Liver (tissue), 8 donors: ENCODE measurements at regions not wholly inside any gene's neighbourhood (a gene's known extent, or its start where the extent isn't known, plus 50 kb on each side); places are given as distances from the start of the nearest gene placed in this dataset.

Experiments used
- DNase-seq: peaks from one replicate; pipeline ENCODE4 v3.0.0-alpha.2; 2017; ENCODE audit warnings: low spot score
- H3K27ac ChIP-seq, 2 donors: one replicate each; pipeline ENCODE4 v1.7.0; 2013; ENCODE audit warnings: inconsistent platforms in 2 of 2, low read length in 2 of 2, control low read depth in 1 of 2, low read depth in 1 of 2, mild to moderate bottlenecking in 1 of 2
- H3K27me3 ChIP-seq, 4 donors: one replicate each; pipeline versions ENCODE4 v1.6.1 to v1.7.0; 2013; ENCODE audit warnings: low read length in 3 of 4, inconsistent platforms in 1 of 4, mild to moderate bottlenecking in 1 of 4, moderate library complexity in 1 of 4; ENCODE audit not compliant: control insufficient read depth in 4 of 4, insufficient read depth in 4 of 4
- H3K36me3 ChIP-seq, 4 donors: one replicate each; pipeline versions ENCODE4 v1.6.1 to v1.7.0; 2013; ENCODE audit warnings: low read length in 3 of 4, mild to moderate bottlenecking in 3 of 4, low read depth in 1 of 4, moderate library complexity in 1 of 4; ENCODE audit not compliant: control insufficient read depth in 4 of 4, insufficient read depth in 3 of 4
- H3K4me1 ChIP-seq, 4 donors: one replicate each; pipeline versions ENCODE4 v1.6.1 to v1.7.0; 2013; ENCODE audit warnings: low read length in 3 of 4, mild to moderate bottlenecking in 3 of 4, moderate library complexity in 1 of 4; ENCODE audit not compliant: control insufficient read depth in 4 of 4, insufficient read depth in 4 of 4
- H3K4me3 ChIP-seq, 3 donors: one replicate each; pipeline versions ENCODE4 v1.6.1 to v1.7.0; 2013; ENCODE audit warnings: low read length in 3 of 3, control low read depth in 1 of 3, low read depth in 1 of 3, mild to moderate bottlenecking in 1 of 3
- H3K9ac ChIP-seq, 2 donors: one replicate each; pipeline ENCODE4 v1.7.0; 2013; ENCODE audit warnings: low read length in 2 of 2, mild to moderate bottlenecking in 2 of 2, moderate library complexity in 2 of 2, control low read depth in 1 of 2, low read depth in 1 of 2
- H3K9me3 ChIP-seq, 4 donors: one replicate each; pipeline versions ENCODE4 v1.6.1 to v1.7.0; 2013; ENCODE audit warnings: low read length in 3 of 4; ENCODE audit not compliant: control insufficient read depth in 4 of 4
- EGR1 ChIP-seq, 2 donors: IDR thresholded peaks; 2 replicates each; pipeline ENCODE4 v1.6.1; 2016 to 2018; ENCODE audit warnings: antibody characterized with exemption in 2 of 2, low read depth in 2 of 2
- FOXA1 ChIP-seq: IDR thresholded peaks from 2 replicates; pipeline ENCODE4 v1.6.1; 2016; ENCODE audit warnings: antibody characterized with exemption
- FOXA2 ChIP-seq: IDR thresholded peaks from 2 replicates; pipeline ENCODE4 v1.6.1; 2016; ENCODE audit warnings: antibody characterized with exemption
- GABPA ChIP-seq, 2 donors: IDR thresholded peaks in 1 of 2; conservative IDR thresholded peaks in 1 of 2; 2 replicates each; pipeline ENCODE4 v1.6.1; 2016; ENCODE audit warnings: antibody characterized with exemption in 2 of 2, mild to moderate bottlenecking in 1 of 2, moderate library complexity in 1 of 2
- HNF4A ChIP-seq, 2 donors: conservative IDR thresholded peaks; 2 replicates each; pipeline ENCODE4 v1.6.1; 2016; ENCODE audit warnings: antibody characterized with exemption in 2 of 2, mild to moderate bottlenecking in 2 of 2
- HNF4G ChIP-seq: IDR thresholded peaks from 2 replicates; pipeline ENCODE4 v1.6.1; 2016; ENCODE audit warnings: antibody characterized with exemption
- JUND ChIP-seq, 2 donors: IDR thresholded peaks; 2 replicates each; pipeline ENCODE4 v1.6.1; 2016; ENCODE audit warnings: antibody characterized with exemption in 2 of 2
- MAX ChIP-seq: IDR thresholded peaks from 2 replicates; pipeline ENCODE4 v1.6.1; 2016; ENCODE audit warnings: antibody characterized with exemption
- NR2F2 ChIP-seq: IDR thresholded peaks from 2 replicates; pipeline ENCODE4 v1.6.1; 2016; ENCODE audit warnings: antibody characterized with exemption
- RAD21 ChIP-seq, 2 donors: IDR thresholded peaks; 2 replicates each; pipeline ENCODE4 v1.6.1; 2016; ENCODE audit warnings: antibody characterized with exemption in 2 of 2, mild to moderate bottlenecking in 2 of 2
- RXRA ChIP-seq, 2 donors: IDR thresholded peaks; 2 replicates each; pipeline ENCODE4 v1.6.1; 2017 to 2018; ENCODE audit warnings: antibody characterized with exemption in 2 of 2, mild to moderate bottlenecking in 1 of 2
- SP1 ChIP-seq: IDR thresholded peaks from 2 replicates; pipeline ENCODE4 v1.6.1; 2018; ENCODE audit warnings: antibody characterized with exemption, mild to moderate bottlenecking
- TAF1 ChIP-seq: conservative IDR thresholded peaks from 2 replicates; pipeline ENCODE4 v1.6.1; 2016; ENCODE audit warnings: antibody characterized with exemption, mild to moderate bottlenecking
- YY1 ChIP-seq: IDR thresholded peaks from 2 replicates; pipeline ENCODE4 v1.6.1; 2016; ENCODE audit warnings: antibody characterized with exemption, mild to moderate bottlenecking
- ZBTB33 ChIP-seq: IDR thresholded peaks from 2 replicates; pipeline ENCODE4 v1.6.1; 2016; ENCODE audit warnings: antibody characterized with exemption
- WGBS: extraction: QIAGEN DNeasy Blood & Tissue Kit; methylation state at CpG from one replicate; pipeline ENCODE4 v1.1.7; 2013; 5-methylcytosine and 5-hydroxymethylcytosine counted together
- TF ChIP-seq, protein P1 (sequence below): IDR thresholded peaks from 2 replicates; pipeline ENCODE4 v1.6.1; 2016; ENCODE audit warnings: antibody characterized with exemption, mild to moderate bottlenecking
- TF ChIP-seq, protein P2 (sequence below): fragments of 150-350 bp; IDR thresholded peaks from 2 replicates; pipeline ENCODE4 v1.5.1; 2017; ENCODE audit warnings: improper control_type of control experiment, low read depth, low read length; ENCODE audit not compliant: missing input control
- TF ChIP-seq, protein P3 (sequence below): IDR thresholded peaks from 2 replicates; pipeline ENCODE4 v1.6.1; 2016; ENCODE audit warnings: antibody characterized with exemption
- donor health status: healthy.
- donor health status: healthy.
- donor health status: healthy.
- donor health status: healthy.
- donor health status: healthy.

GRCh38 chr6:50921968-50922367 is 103.3 kb downstream of the TFAP2B start:
- TF ChIP-seq SP1, result no peak
- no peak for TF ChIP-seq EGR1 (IDR thresholded peaks at IDR 0.05; ENCODE audit: low read depth in 2 of 2)
- TF ChIP-seq FOXA1, result no peak
- TF ChIP-seq, protein P1, sequence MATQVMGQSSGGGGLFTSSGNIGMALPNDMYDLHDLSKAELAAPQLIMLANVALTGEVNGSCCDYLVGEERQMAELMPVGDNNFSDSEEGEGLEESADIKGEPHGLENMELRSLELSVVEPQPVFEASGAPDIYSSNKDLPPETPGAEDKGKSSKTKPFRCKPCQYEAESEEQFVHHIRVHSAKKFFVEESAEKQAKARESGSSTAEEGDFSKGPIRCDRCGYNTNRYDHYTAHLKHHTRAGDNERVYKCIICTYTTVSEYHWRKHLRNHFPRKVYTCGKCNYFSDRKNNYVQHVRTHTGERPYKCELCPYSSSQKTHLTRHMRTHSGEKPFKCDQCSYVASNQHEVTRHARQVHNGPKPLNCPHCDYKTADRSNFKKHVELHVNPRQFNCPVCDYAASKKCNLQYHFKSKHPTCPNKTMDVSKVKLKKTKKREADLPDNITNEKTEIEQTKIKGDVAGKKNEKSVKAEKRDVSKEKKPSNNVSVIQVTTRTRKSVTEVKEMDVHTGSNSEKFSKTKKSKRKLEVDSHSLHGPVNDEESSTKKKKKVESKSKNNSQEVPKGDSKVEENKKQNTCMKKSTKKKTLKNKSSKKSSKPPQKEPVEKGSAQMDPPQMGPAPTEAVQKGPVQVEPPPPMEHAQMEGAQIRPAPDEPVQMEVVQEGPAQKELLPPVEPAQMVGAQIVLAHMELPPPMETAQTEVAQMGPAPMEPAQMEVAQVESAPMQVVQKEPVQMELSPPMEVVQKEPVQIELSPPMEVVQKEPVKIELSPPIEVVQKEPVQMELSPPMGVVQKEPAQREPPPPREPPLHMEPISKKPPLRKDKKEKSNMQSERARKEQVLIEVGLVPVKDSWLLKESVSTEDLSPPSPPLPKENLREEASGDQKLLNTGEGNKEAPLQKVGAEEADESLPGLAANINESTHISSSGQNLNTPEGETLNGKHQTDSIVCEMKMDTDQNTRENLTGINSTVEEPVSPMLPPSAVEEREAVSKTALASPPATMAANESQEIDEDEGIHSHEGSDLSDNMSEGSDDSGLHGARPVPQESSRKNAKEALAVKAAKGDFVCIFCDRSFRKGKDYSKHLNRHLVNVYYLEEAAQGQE, result no peak
- TF ChIP-seq ZBTB33, result no peak
- TF ChIP-seq, protein P2, sequence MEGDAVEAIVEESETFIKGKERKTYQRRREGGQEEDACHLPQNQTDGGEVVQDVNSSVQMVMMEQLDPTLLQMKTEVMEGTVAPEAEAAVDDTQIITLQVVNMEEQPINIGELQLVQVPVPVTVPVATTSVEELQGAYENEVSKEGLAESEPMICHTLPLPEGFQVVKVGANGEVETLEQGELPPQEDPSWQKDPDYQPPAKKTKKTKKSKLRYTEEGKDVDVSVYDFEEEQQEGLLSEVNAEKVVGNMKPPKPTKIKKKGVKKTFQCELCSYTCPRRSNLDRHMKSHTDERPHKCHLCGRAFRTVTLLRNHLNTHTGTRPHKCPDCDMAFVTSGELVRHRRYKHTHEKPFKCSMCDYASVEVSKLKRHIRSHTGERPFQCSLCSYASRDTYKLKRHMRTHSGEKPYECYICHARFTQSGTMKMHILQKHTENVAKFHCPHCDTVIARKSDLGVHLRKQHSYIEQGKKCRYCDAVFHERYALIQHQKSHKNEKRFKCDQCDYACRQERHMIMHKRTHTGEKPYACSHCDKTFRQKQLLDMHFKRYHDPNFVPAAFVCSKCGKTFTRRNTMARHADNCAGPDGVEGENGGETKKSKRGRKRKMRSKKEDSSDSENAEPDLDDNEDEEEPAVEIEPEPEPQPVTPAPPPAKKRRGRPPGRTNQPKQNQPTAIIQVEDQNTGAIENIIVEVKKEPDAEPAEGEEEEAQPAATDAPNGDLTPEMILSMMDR, result no peak
- TF ChIP-seq RAD21 (IDR thresholded peaks at IDR 0.05), result no peak
- no peak for TF ChIP-seq RXRA (IDR thresholded peaks at IDR 0.05)
- TF ChIP-seq MAX, result no peak
- no peak for TF ChIP-seq NR2F2
- TF ChIP-seq GABPA (IDR thresholded peaks at IDR 0.05 in 1 of 2, conservative IDR thresholded peaks at IDR 0.05 in 1 of 2), result no peak
- no peak for TF ChIP-seq YY1
- no peak for TF ChIP-seq FOXA2
- H3K27me3 ChIP-seq, result no peaks in the 10 kb centered on the region
- H3K9ac ChIP-seq, result no peak overlapping the region
- no peak overlapping the region for H3K27ac ChIP-seq
- no peak overlapping the region for H3K4me3 ChIP-seq
- H3K4me1 ChIP-seq, result no peaks in the 10 kb centered on the region
- no peak for DNase-seq
- 90% methylated on average over 4 of the region's 4 CpGs for WGBS
- H3K9me3 ChIP-seq, result peaks cover 0 to 9% (median 0%) of the 10 kb centered on the region in 4 donors
- no peaks in the 10 kb centered on the region for H3K36me3 ChIP-seq

- no peak overlapping the region for H3K9ac ChIP-seq
- H3K27ac ChIP-seq, result no peak overlapping the region
- H3K27me3 ChIP-seq, result no peaks in the 10 kb centered on the region
- no peaks in the 10 kb centered on the region for H3K36me3 ChIP-seq
- no peak for DNase-seq
- H3K4me1 ChIP-seq, result no peaks in the 10 kb centered on the region
- H3K9me3 ChIP-seq, result peaks cover 0 to 9% (median 0%) of the 10 kb centered on the region in 4 donors
- no peak overlapping the region for H3K4me3 ChIP-seq
- WGBS, result 42% methylated on average over 1 of the region's 1 CpG
- TF ChIP-seq HNF4A (conservative IDR thresholded peaks at IDR 0.05) (no peak), YY1 (no peak), JUND (IDR thresholded peaks at IDR 0.05) (no peak), RAD21 (IDR thresholded peaks at IDR 0.05) (no peak), RXRA (IDR thresholded peaks at IDR 0.05) (no peak), NR2F2 (no peak), TAF1 (no peak), HNF4G (no peak), FOXA2 (no peak), GABPA (IDR thresholded peaks at IDR 0.05 in 1 of 2, conservative IDR thresholded peaks at IDR 0.05 in 1 of 2) (no peak), ZBTB33 (no peak), EGR1 (IDR thresholded peaks at IDR 0.05; ENCODE audit: low read depth in 2 of 2) (no peak), FOXA1 (no peak)
- TF ChIP-seq, protein P3, sequence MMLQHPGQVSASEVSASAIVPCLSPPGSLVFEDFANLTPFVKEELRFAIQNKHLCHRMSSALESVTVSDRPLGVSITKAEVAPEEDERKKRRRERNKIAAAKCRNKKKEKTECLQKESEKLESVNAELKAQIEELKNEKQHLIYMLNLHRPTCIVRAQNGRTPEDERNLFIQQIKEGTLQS, result no peak
- TF ChIP-seq, protein P2, result no peak
Observed at GRCh38 chr6:50922579-50923525, 104.2 kb downstream of the TFAP2B start.
